ENCODE measurements at regions not wholly inside any gene's neighbourhood (a gene's known extent, or its start where the extent isn't known, plus 50 kb on each side); places are given as distances from the start of the nearest gene placed in this dataset.

GRCh38 chr9:84137968-84138367 lies 157.4 kb downstream of the RMI1 start:
- no peak overlapping the region for H3K4me2 ChIP-seq (ENCODE audit: insufficient read depth, low read length)
- DNase-seq (ENCODE audit: insufficient read length, low spot score, missing footprints) = no peak

GRCh38 chr9:84138541-84138940 lies 157.9 kb downstream of the RMI1 start:
- no peak overlapping the region for H3K4me2 ChIP-seq (ENCODE audit: insufficient read depth, low read length)
- peaks cover 67% of the 10 kb centered on the region for H3K27me3 ChIP-seq (ENCODE audit: insufficient read depth, low read length)
- H3K9me3 ChIP-seq (ENCODE audit: low read depth, low read length) = no peaks in the 10 kb centered on the region
- TF ChIP-seq CTCF (IDR thresholded peaks at IDR 0.05; ENCODE audit: extremely low read depth, low read depth, low read length) = no peak
- no peak overlapping the region for H3K27ac ChIP-seq (ENCODE audit: low read depth, low read length)
- no peaks in the 10 kb centered on the region for H3K79me2 ChIP-seq (ENCODE audit: insufficient read depth, low read length)
- no peak overlapping the region for H2AFZ ChIP-seq (ENCODE audit: low read length)
- no peak for DNase-seq (ENCODE audit: insufficient read length, low spot score, missing footprints)
- H3K4me3 ChIP-seq (ENCODE audit: insufficient read depth, low read length) = no peak overlapping the region
- H4K20me1 ChIP-seq (ENCODE audit: insufficient read depth, low read length) = no peaks in the 10 kb centered on the region
- peaks cover 8% of the 10 kb centered on the region for H3K4me1 ChIP-seq (ENCODE audit: insufficient read depth, low read length)
- no peaks in the 10 kb centered on the region for H3K36me3 ChIP-seq (ENCODE audit: insufficient read depth, low read length)

More at GRCh38 chr9:84137968-84138367, 157.4 kb downstream of the RMI1 start:
- peaks cover 62% of the 10 kb centered on the region for H3K27me3 ChIP-seq (ENCODE audit: insufficient read depth, low read length)
- H3K4me3 ChIP-seq (ENCODE audit: insufficient read depth, low read length) = no peak overlapping the region
- no peak overlapping the region for H3K27ac ChIP-seq (ENCODE audit: low read depth, low read length)
- H4K20me1 ChIP-seq (ENCODE audit: insufficient read depth, low read length) = no peaks in the 10 kb centered on the region
- TF ChIP-seq CTCF (IDR thresholded peaks at IDR 0.05; ENCODE audit: extremely low read depth, low read depth, low read length) = no peak
- no peaks in the 10 kb centered on the region for H3K79me2 ChIP-seq (ENCODE audit: insufficient read depth, low read length)
- no peaks in the 10 kb centered on the region for H3K36me3 ChIP-seq (ENCODE audit: insufficient read depth, low read length)
- peaks cover 8% of the 10 kb centered on the region for H3K4me1 ChIP-seq (ENCODE audit: insufficient read depth, low read length)
- H2AFZ ChIP-seq (ENCODE audit: low read length) = no peak overlapping the region
- H3K9me3 ChIP-seq (ENCODE audit: low read depth, low read length) = no peaks in the 10 kb centered on the region

- H3K36me3 ChIP-seq (ENCODE audit: insufficient read depth, low read length) = no peaks in the 10 kb centered on the region
- peaks cover 8% of the 10 kb centered on the region for H3K4me1 ChIP-seq (ENCODE audit: insufficient read depth, low read length)
- H2AFZ ChIP-seq (ENCODE audit: low read length) = peak overlapping the region; percentile 31
- H3K4me3 ChIP-seq (ENCODE audit: insufficient read depth, low read length) = peak overlapping the region; percentile 18
- no peak for TF ChIP-seq CTCF (IDR thresholded peaks at IDR 0.05; ENCODE audit: extremely low read depth, low read depth, low read length)
- peaks cover 69% of the 10 kb centered on the region for H3K27me3 ChIP-seq (ENCODE audit: insufficient read depth, low read length)
- no peaks in the 10 kb centered on the region for H3K79me2 ChIP-seq (ENCODE audit: insufficient read depth, low read length)
- H4K20me1 ChIP-seq (ENCODE audit: insufficient read depth, low read length) = no peaks in the 10 kb centered on the region
- H3K9me3 ChIP-seq (ENCODE audit: low read depth, low read length) = no peaks in the 10 kb centered on the region
- DNase-seq (ENCODE audit: insufficient read length, low spot score, missing footprints) = peak; percentile 54
- peak overlapping the region; percentile 62 for H3K4me2 ChIP-seq (ENCODE audit: insufficient read depth, low read length)
- H3K27ac ChIP-seq (ENCODE audit: low read depth, low read length) = no peak overlapping the region
These were observed 158.9 kb downstream of the RMI1 start for GRCh38 chr9:84139296-84140070.

DNA sequence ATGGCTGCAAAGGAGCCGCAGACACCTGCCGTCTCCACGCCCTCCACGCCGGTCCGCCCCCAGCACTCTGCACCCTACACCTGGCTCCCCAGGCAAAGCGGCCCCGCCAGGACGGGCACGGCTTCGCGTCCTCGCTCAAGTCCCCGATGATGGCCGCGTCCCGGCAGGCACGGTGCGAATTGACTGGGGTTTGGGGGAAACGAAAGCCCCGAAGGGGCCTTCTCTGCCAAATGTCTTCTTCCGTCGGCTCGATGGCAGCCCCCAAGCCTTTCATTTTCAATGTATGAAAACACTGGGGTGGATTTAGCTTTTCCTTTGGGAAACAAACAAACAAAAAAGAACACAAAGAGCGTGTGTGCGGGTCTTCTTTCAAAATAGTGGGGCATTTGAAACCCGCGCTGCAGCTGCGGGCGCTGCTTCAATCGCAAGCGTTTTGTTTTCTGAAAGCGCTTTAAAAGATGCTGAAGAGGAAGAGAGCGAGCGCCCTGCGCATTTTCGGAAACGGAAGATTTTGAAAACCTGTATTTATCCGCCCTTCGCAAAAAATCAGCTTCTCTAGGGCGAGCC lies 160.0 kb downstream of the RMI1 start:
- Histone ChIP-seq H3K27me3 (ENCODE audit: insufficient read depth, low read length) (peaks cover 69% of the 10 kb centered on the region), H3K36me3 (ENCODE audit: insufficient read depth, low read length) (no peaks in the 10 kb centered on the region), H4K20me1 (ENCODE audit: insufficient read depth, low read length) (no peaks in the 10 kb centered on the region), H3K27ac (ENCODE audit: low read depth, low read length) (no peak overlapping the region), H2AFZ (ENCODE audit: low read length) (peak overlapping the region; percentile 60), H3K4me3 (ENCODE audit: insufficient read depth, low read length) (peak overlapping the region; percentile 65), H3K79me2 (ENCODE audit: insufficient read depth, low read length) (no peaks in the 10 kb centered on the region), H3K4me1 (ENCODE audit: insufficient read depth, low read length) (peaks cover 8% of the 10 kb centered on the region), H3K4me2 (ENCODE audit: insufficient read depth, low read length) (peak overlapping the region; percentile 80), H3K9me3 (ENCODE audit: low read depth, low read length) (no peaks in the 10 kb centered on the region)
- TF ChIP-seq CTCF (IDR thresholded peaks at IDR 0.05; ENCODE audit: extremely low read depth, low read depth, low read length) = no peak
- DNase-seq (ENCODE audit: insufficient read length, low spot score, missing footprints) = peak; percentile 51

Data from osteoblast (primary cell).